GM12864 (cell line): ENCODE measurements at regions not wholly inside any gene's neighbourhood (a gene's known extent, or its start where the extent isn't known, plus 50 kb on each side); places are given as distances from the start of the nearest gene placed in this dataset.
"Not testable (repeated sequence)": the region's sequence is repeated elsewhere in the genome, so short reads cannot be mapped to it uniquely, and the experiment has no call there.

Experiments
- DNase-seq: peaks from one replicate; pipeline ENCODE4 v3.0.0-alpha.2; 2011; ENCODE audit warnings: low read depth
- H3K4me3 ChIP-seq: 2 replicates; pipeline ENCODE4 v1.5.1; 2011; ENCODE audit warnings: mild to moderate bottlenecking, low read depth, low read length, control low read depth
- TF ChIP-seq, protein P1 (sequence below): IDR thresholded peaks from 2 replicates; pipeline ENCODE4 v1.5.1; 2011; ENCODE audit warnings: low read depth, mild to moderate bottlenecking, moderate library complexity, low read length, control low read depth, inconsistent platforms; ENCODE audit errors: missing control alignments

DNA sequence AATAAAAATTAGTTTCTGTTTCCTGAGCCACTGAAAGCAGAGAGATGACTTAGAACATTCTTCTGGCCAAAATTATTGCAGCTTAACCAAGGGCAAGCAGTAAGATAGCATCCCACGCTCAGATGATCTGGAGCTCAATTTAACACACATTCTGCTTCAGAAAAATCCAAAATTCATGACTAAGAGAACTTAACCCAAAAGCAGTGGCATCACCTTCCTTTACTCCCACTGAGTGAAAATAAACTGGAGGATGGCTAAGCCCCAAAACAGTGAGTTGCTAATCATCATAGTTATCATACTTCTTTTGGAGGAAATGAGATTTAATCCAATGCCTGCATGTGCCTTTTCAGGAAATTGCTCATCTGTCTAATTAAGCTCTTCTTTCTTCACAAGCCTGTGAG lies 195.4 kb downstream of the DUSP6 start:
- TF ChIP-seq, protein P1, sequence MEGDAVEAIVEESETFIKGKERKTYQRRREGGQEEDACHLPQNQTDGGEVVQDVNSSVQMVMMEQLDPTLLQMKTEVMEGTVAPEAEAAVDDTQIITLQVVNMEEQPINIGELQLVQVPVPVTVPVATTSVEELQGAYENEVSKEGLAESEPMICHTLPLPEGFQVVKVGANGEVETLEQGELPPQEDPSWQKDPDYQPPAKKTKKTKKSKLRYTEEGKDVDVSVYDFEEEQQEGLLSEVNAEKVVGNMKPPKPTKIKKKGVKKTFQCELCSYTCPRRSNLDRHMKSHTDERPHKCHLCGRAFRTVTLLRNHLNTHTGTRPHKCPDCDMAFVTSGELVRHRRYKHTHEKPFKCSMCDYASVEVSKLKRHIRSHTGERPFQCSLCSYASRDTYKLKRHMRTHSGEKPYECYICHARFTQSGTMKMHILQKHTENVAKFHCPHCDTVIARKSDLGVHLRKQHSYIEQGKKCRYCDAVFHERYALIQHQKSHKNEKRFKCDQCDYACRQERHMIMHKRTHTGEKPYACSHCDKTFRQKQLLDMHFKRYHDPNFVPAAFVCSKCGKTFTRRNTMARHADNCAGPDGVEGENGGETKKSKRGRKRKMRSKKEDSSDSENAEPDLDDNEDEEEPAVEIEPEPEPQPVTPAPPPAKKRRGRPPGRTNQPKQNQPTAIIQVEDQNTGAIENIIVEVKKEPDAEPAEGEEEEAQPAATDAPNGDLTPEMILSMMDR = no peak
- H3K4me3 ChIP-seq = no peak overlapping the region
- DNase-seq = no peak

DNA sequence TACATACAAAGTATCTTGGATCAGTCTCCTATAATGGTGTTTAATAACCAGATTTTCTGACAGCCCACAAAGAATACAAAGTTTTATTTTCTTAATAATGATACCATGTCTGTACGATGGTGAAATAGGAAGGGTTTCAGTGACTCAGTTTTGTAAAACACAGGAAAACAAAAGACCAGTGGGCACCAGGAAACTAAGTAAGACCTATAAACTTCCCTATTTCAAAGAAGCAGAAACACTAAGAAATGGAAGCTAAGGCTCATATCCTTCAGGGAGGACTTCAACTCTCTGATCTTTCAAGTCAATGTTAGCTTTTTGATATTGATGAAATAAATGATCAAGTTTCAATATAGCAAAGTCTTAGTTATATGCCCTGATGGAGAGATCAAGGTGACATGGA lies 196.0 kb downstream of the DUSP6 start:
- H3K4me3 ChIP-seq = no peak overlapping the region
- TF ChIP-seq, protein P1 = no peak
- no peak for DNase-seq

DNA sequence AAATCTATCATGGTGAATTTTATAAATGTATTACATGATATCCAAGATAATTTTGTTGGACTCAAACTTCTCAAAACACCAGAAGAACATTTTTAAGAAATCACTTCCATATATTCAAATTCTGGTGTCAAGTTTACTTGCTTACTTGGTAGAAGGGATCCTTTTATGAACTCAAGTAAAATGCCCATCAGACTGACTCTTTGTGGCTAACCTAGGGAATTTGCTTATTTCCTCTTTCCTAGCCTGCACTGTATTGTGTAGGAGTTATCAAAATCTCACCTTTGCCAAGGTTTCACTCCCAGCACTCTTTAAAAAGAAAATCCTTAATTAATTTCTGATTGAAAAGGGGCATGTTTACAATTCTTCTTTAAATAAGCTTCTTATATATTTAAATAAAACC lies 196.5 kb downstream of the DUSP6 start:
- TF ChIP-seq, protein P1 = no peak
- H3K4me3 ChIP-seq = no peak overlapping the region
- DNase-seq = no peak

DNA sequence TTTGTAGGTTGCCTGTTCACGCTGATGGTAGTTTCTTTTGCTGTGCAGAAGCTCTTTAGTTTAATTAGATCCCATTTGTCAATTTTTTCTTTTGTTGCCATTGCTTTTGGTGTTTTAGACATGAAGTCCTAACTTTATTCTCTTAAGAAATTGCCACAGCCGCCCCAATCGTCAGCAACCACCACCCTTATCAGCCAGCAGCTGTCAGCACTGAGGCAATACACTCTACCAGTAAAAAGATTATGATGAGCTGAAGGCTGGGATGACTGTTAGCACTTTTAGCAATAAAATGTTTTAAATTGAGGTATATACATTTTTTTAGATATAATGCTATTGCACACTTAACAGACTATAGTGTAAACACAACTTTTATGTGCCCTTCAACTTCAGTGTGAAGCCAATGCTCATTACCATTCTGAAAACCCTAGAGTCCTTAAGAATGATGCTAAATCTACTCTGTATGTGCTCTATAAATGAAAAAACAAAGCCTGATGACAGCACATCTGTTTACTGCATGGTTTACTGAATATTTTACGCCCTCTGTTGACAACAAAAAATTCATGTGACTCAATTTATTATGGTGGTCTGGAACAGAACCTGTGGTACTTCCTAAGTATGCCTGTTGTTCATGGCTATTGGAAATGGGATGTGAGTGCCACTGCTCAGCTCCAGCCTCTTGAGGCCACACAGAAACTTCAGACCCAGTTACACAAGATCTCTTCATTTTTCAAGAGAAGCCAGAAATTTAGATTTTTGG lies 197.4 kb downstream of the DUSP6 start:
- TF ChIP-seq, protein P1 = no peak
- no peak overlapping the region for H3K4me3 ChIP-seq
- DNase-seq = no peak

DNA sequence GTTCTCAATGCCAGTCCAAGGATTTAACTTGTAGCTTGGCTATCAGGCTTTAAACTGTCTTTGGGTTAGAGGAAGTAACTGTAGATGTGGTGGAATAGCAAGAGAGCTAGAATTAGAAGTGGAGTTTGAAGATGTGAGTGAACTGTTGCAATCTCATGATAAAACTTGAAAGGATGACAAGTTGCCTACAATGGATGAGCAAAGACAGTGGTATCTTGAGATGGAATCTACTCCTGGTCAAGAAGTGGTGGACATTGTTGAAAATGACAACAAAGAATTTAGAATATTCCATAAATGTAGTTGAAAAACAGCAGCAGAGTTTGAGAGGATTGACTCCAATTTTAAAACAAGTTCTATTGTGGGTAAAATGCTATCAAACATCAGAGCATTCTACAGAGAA lies 199.0 kb downstream of the DUSP6 start:
- no peak for DNase-seq
- TF ChIP-seq, protein P1 = no peak
- H3K4me3 ChIP-seq = no peak overlapping the region

DNA sequence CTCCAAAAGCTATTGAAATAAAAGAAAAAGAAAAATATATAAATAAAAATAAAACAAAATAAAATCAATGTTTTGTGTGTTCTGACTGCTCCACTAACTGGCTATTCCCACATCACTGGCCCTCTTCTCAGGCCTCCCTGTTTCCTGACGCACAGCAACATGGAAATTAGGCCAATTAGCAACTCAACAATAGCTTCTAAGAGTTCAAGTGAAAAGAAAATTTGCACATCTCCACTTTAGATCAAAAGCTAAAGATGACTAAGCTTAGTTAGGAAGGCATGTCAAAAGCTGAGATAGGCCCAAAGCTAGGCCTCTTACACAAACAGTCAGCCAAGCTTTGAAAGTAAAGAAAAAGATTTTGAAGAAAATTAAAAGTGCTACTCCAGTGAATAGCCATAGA lies 200.8 kb downstream of the DUSP6 start:
- no peak for DNase-seq
- TF ChIP-seq, protein P1 = no peak
- H3K4me3 ChIP-seq = no peak overlapping the region

DNA sequence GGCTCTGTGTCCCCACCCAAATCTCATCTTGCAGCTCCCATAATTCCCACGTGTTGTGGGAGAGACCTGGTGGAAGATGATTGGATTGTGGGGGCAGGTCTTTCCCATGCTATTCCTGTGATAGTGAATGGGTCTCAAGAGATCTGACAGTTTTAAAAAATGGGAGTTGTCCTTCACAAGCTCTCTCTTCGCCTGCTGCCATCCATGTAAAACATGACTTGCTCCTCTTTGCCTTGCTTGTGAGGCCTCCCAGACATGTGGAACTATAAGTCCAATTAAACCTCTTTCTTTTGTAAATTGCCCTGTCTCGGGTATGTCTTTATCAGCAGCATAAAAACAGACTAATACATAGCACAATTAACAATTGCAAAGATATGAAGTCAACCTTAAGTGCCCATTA lies 201.5 kb downstream of the DUSP6 start:
- not testable (repeated sequence) for DNase-seq, H3K4me3 ChIP-seq
